HepG2 (cell line): ENCODE measurements at regions not wholly inside any gene's neighbourhood (a gene's known extent, or its start where the extent isn't known, plus 50 kb on each side); places are given as distances from the start of the nearest gene placed in this dataset.

Experiments used
- ATAC-seq: fragments of 200-7000 bp; cut with Tn5 transposase; 3 replicates; pipeline ENCODE4 v1.9.1; 2020; ENCODE audit warnings: mild to moderate bottlenecking, moderate library complexity
- BruUV-seq: library from RNA; stranded (reverse); fragments of 400-500 nt; replicated peaks from 2 replicates; lab custom pipeline; 2021; lab: Mats Ljungman, UMichigan
- CTCF ChIA-PET: fragments of 300-600 bp; formaldehyde crosslinking; extraction: SDS; loops from one replicate; lab custom pipeline; 2021; ENCODE audit warnings: low total read pairs, inconsistent platforms, low intra/inter-chr PET ratio; lab: Yijun Ruan, JAX
- POLR2A ChIA-PET: fragments of 350-600 bp; sonication (Branson Sonifier 250); formaldehyde crosslinking; loops from one replicate; lab custom pipeline; 2020; ENCODE audit warnings: antibody characterized with exemption, inconsistent platforms; lab: Yijun Ruan, JAX
- DNase-seq: peaks from one replicate; pipeline ENCODE4 v3.0.0-alpha.2; 2015; ENCODE audit warnings: low spot score
- FAIRE-seq: peaks from 3 replicates; lab custom pipeline; 2011; peaks lifted over from hg19 to GRCh38; lab: Jason Lieb, UNC
- H2AFZ ChIP-seq: one replicate; pipeline ENCODE4 v1.6.1; 2011; ENCODE audit warnings: low read length, inconsistent platforms
- H3K27ac ChIP-seq: fragments of 300-600 bp; 3 replicates; pipeline ENCODE4 v1.8.0; 2011; ENCODE audit warnings: mixed run types, mild to moderate bottlenecking, mixed read lengths, low read length, inconsistent platforms; ENCODE audit not compliant: insufficient read depth; ENCODE audit errors: extremely low read length
- H3K27me3 ChIP-seq, 2 experiments: fragments of 200-600 bp in 1 of 2; 2 replicates in 1 of 2; 3 replicates in 1 of 2; pipeline versions ENCODE4 v1.6.0 to v1.8.0; 2011; ENCODE audit warnings: low read length in 2 of 2, mild to moderate bottlenecking in 2 of 2, moderate library complexity in 2 of 2, inconsistent platforms in 1 of 2; ENCODE audit not compliant: insufficient read depth in 2 of 2, control insufficient read depth in 1 of 2
- H3K36me3 ChIP-seq, 2 experiments: fragments of 200-600 bp in 1 of 2; replicated peaks in 1 of 2; 2 replicates in 1 of 2; 3 replicates in 1 of 2; pipeline versions ENCODE4 v1.5.1 to v1.8.0; 2011; ENCODE audit warnings: low read length in 2 of 2, inconsistent platforms in 1 of 2; ENCODE audit not compliant: insufficient read depth in 2 of 2, control insufficient read depth in 1 of 2
- H3K4me1 ChIP-seq: 2 replicates; pipeline ENCODE4 v1.5.1; 2012; ENCODE audit warnings: low read length, inconsistent platforms; ENCODE audit not compliant: insufficient read depth
- H3K4me2 ChIP-seq: 2 replicates; pipeline ENCODE4 v1.6.0; 2011; ENCODE audit warnings: low read depth, low read length, inconsistent platforms
- H3K4me3 ChIP-seq, 3 experiments: fragments of 200-600 bp in 1 of 3; sonication (generic), shearing (Covaris generic) in 1 of 3; replicated peaks in 1 of 3; 2 replicates each; pipeline ENCODE4 v1.5.1; 2011 to 2016; ENCODE audit warnings: low read length in 3 of 3, inconsistent platforms in 2 of 3, low read depth in 2 of 3, mild to moderate bottlenecking in 2 of 3, control low read depth in 1 of 3, mixed read lengths in 1 of 3; ENCODE audit not compliant: insufficient read depth in 1 of 3
- H3K79me2 ChIP-seq: one replicate; pipeline ENCODE4 v1.6.1; 2011; ENCODE audit warnings: low read length, inconsistent platforms; ENCODE audit not compliant: insufficient read depth
- H3K9ac ChIP-seq: 2 replicates; pipeline ENCODE4 v1.6.0; 2011; ENCODE audit warnings: mild to moderate bottlenecking, low read depth, low read length, inconsistent platforms; ENCODE audit not compliant: insufficient read depth
- H3K9me3 ChIP-seq: 2 replicates; pipeline ENCODE4 v1.5.1; 2012; ENCODE audit warnings: mild to moderate bottlenecking, low read length
- H4K20me1 ChIP-seq: 2 replicates; pipeline ENCODE4 v1.6.0; 2011; ENCODE audit warnings: inconsistent platforms, mild to moderate bottlenecking, low read length, moderate library complexity; ENCODE audit not compliant: insufficient read depth
- CEBPG ChIP-seq: IDR thresholded peaks from 2 replicates; pipeline ENCODE4 v1.6.1; 2016
- DMTF1 ChIP-seq: sonication (generic); formaldehyde crosslinking; IDR thresholded peaks from 2 replicates; pipeline ENCODE4 v1.4.0; 2020; ENCODE audit warnings: mild to moderate bottlenecking, missing genetic modification reagents
- ELF1 ChIP-seq: sonication (generic); formaldehyde crosslinking; IDR thresholded peaks from 2 replicates; pipeline ENCODE4 v1.4.0; 2020; ENCODE audit warnings: missing genetic modification reagents
- RAD51 ChIP-seq: fragments of 450-650 bp; IDR thresholded peaks from 2 replicates; pipeline ENCODE4 v1.6.1; 2016; ENCODE audit warnings: borderline replicate concordance
- SUZ12 ChIP-seq: fragments of 150-350 bp; IDR thresholded peaks from 2 replicates; pipeline ENCODE4 v1.6.1; 2014; ENCODE audit warnings: low read depth, low read length
- ZNF296 ChIP-seq: sonication (generic); formaldehyde crosslinking; conservative IDR thresholded peaks from 2 replicates; pipeline ENCODE4 v1.5.0; 2020; ENCODE audit warnings: mild to moderate bottlenecking, missing genetic modification reagents
- ZSCAN22 ChIP-seq: sonication (generic); formaldehyde crosslinking; IDR thresholded peaks from 2 replicates; pipeline ENCODE4 v1.4.0; 2020; ENCODE audit warnings: mild to moderate bottlenecking, missing genetic modification reagents
- WGBS: methylation state at CpG from one replicate; pipeline ENCODE4 v1.1.6; 2017; ENCODE audit warnings: low lambda C conversion rate; 5-methylcytosine and 5-hydroxymethylcytosine counted together
- in situ Hi-C: cut with HindIII; loops from 2 replicates; pipeline ENCODE4 v1.10.0; 2017; ENCODE audit warnings: low pct_unique_long_range_greater_than_20kb; ENCODE audit not compliant: extremely low pct_ligation_motif_present
- intact Hi-C: fragments of 100-400 bp; cut with micrococcal nuclease; formaldehyde crosslinking; loops from one replicate; pipeline ENCODE4 v1.10.0; 2022; ENCODE audit not compliant: unreplicated experiment

- no peaks in the 10 kb centered on the region for H4K20me1 ChIP-seq
- H2AFZ ChIP-seq: no peak overlapping the region
- in situ Hi-C loops: no loop called here
- peaks cover 9% of the 10 kb centered on the region; the same call in 1 of the 2 replicates for H3K4me1 ChIP-seq
- DNase-seq (no peak), ATAC-seq (no peak), FAIRE-seq (no peak)
- no peak overlapping the region for H3K27ac ChIP-seq
- H3K9ac ChIP-seq: no peak overlapping the region
- ChIA-PET POLR2A (no interaction called here), CTCF (no interaction called here)
- H3K4me3 ChIP-seq: no peak overlapping the region
- 35% methylated on average over 3 of the region's 3 CpGs for WGBS
- H3K4me2 ChIP-seq: no peak overlapping the region
- H3K9me3 ChIP-seq: no peaks in the 10 kb centered on the region
- TF ChIP-seq RAD51 (no peak), DMTF1 (CRISPR knock-in tag) (no peak), ZSCAN22 (no peak), ZNF296 (CRISPR knock-in tag) (no peak)
- no peaks in the 10 kb centered on the region for H3K79me2 ChIP-seq
- BruUV-seq: no TSS peak
- no peaks in the 10 kb centered on the region for H3K36me3 ChIP-seq
- no peaks in the 10 kb centered on the region; a peak in 1 of 5 replicates for H3K27me3 ChIP-seq
- intact Hi-C loops: no loop called here
Observed at GRCh38 chr7:47071866-47072265, 510.0 kb downstream of the TNS3 start.

GRCh38 chr7:47069385-47070076 lies 512.4 kb downstream of the TNS3 start:
- ChIA-PET CTCF (no interaction called here), POLR2A (no interaction called here)
- Histone ChIP-seq H2AFZ (no peak overlapping the region), H3K79me2 (no peaks in the 10 kb centered on the region), H3K27ac (no peak overlapping the region), H3K9me3 (no peaks in the 10 kb centered on the region), H3K4me2 (no peak overlapping the region), H4K20me1 (no peaks in the 10 kb centered on the region), H3K4me3 (no peak overlapping the region), H3K4me1 (peaks cover 2% of the 10 kb centered on the region; the same call in 1 of the 2 replicates), H3K27me3 (no peaks in the 10 kb centered on the region; a peak in 1 of 5 replicates), H3K36me3 (no peaks in the 10 kb centered on the region), H3K9ac (no peak overlapping the region)
- no peak for DNase-seq
- intact Hi-C loops: no loop called here
- ATAC-seq: no peak
- in situ Hi-C loops: no loop called here
- BruUV-seq: no TSS peak
- no peak for FAIRE-seq
- no peak for TF ChIP-seq SUZ12
- no peak for TF ChIP-seq ELF1
- TF ChIP-seq CEBPG (CRISPR knock-in tag): no peak
- 45% methylated on average over 15 of the region's 15 CpGs for WGBS
